Ascending aorta (tissue), 2 donors: ENCODE measurements at regions not wholly inside any gene's neighbourhood (a gene's known extent, or its start where the extent isn't known, plus 50 kb on each side); places are given as distances from the start of the nearest gene placed in this dataset.
"Not testable (repeated sequence)": the region's sequence is repeated elsewhere in the genome, so short reads cannot be mapped to it uniquely, and the experiment has no call there.

ENCODE experiments used
- DNase-seq, 2 donors: peaks; one replicate each; pipeline ENCODE4 v3.0.0-alpha.2; 2019; ENCODE audit warnings: low spot score in 2 of 2
- H3K27ac ChIP-seq, 2 donors: fragments of 200-600 bp; sonication (generic); one replicate each; pipeline ENCODE4 v1.5.1; 2016 to 2017; ENCODE audit warnings: mild to moderate bottlenecking in 1 of 2
- H3K27me3 ChIP-seq: fragments of 200-600 bp; sonication (generic); one replicate; pipeline ENCODE4 v1.5.1; 2017
- H3K36me3 ChIP-seq, 2 donors: fragments of 200-600 bp; sonication (generic); one replicate each; pipeline ENCODE4 v1.5.1; 2016
- H3K4me1 ChIP-seq, 2 donors: fragments of 200-600 bp; sonication (generic); one replicate each; pipeline ENCODE4 v1.5.1; 2016 to 2017; ENCODE audit warnings: mild to moderate bottlenecking in 1 of 2
- H3K4me3 ChIP-seq, 2 donors: fragments of 200-600 bp; sonication (generic); one replicate each; pipeline ENCODE4 v1.5.1; 2016 to 2017; ENCODE audit warnings: mild to moderate bottlenecking in 1 of 2
- H3K9me3 ChIP-seq, 2 donors: fragments of 200-600 bp; sonication (generic); one replicate each; pipeline ENCODE4 v1.5.1; 2016
- CTCF ChIP-seq, 3 experiments: fragments of 200-600 bp in 2 of 3; fragments of 450-650 bp in 1 of 3; sonication (generic) in 2 of 3; IDR thresholded peaks; one replicate each; pipeline ENCODE4 v1.5.1; 2016 to 2019; ENCODE audit warnings: antibody characterized with exemption in 3 of 3, mild to moderate bottlenecking in 1 of 3, moderate library complexity in 1 of 3
- intact Hi-C: fragments of 100-400 bp; cut with DNase I; formaldehyde crosslinking; loops from one replicate; pipeline ENCODE4 v1.15.1; 2023

- peak; percentile 66 to 69 (median 69) for TF ChIP-seq CTCF (IDR thresholded peaks at IDR 0.05)
- no peak for DNase-seq
- Histone ChIP-seq H3K9me3 (no peaks in the 10 kb centered on the region), H3K27ac (no peak overlapping the region), H3K4me1 (peaks cover 0 to 2% of the 10 kb centered on the region in 2 donors), H3K36me3 (no peaks in the 10 kb centered on the region), H3K27me3 (no peaks in the 10 kb centered on the region), H3K4me3 (peak overlapping the region; percentile 84 to 89)
- intact Hi-C loops = loop anchor here (2.0 to 10.0 kb wide), 4 partner anchors 459 to 1770 kb away; partner anchors contain the start of gene IFRD1
Measured at GRCh38 chr7:114081606-114082425, 163.0 kb upstream of the PPP1R3A start.

- H3K27ac ChIP-seq, DNase-seq, intact Hi-C loops, H3K4me3 ChIP-seq, H3K27me3 ChIP-seq, H3K4me1 ChIP-seq, H3K36me3 ChIP-seq, H3K9me3 ChIP-seq: not testable (repeated sequence)
Measured at GRCh38 chr7:114077158-114077524, 158.3 kb upstream of the PPP1R3A start.

GRCh38 chr7:114076392-114077157 is 157.8 kb upstream of the PPP1R3A start:
- H3K36me3 ChIP-seq, DNase-seq, H3K9me3 ChIP-seq, H3K4me3 ChIP-seq, H3K27ac ChIP-seq, H3K27me3 ChIP-seq, H3K4me1 ChIP-seq, intact Hi-C loops: not testable (repeated sequence)

GRCh38 chr7:114073701-114074100 is 154.9 kb upstream of the PPP1R3A start:
- DNase-seq = no peak
- no peaks in the 10 kb centered on the region for H3K27me3 ChIP-seq
- H3K36me3 ChIP-seq = no peaks in the 10 kb centered on the region
- no peaks in the 10 kb centered on the region for H3K4me1 ChIP-seq
- H3K4me3 ChIP-seq = no peak overlapping the region
- H3K9me3 ChIP-seq = no peaks in the 10 kb centered on the region
- intact Hi-C loops = no loop called here
- no peak overlapping the region for H3K27ac ChIP-seq
- TF ChIP-seq CTCF (IDR thresholded peaks at IDR 0.05) = no peak

GRCh38 chr7:114070246-114070645 is 151.4 kb upstream of the PPP1R3A start:
- intact Hi-C loops = no loop called here
- no peaks in the 10 kb centered on the region for H3K9me3 ChIP-seq
- no peak overlapping the region for H3K4me3 ChIP-seq
- H3K36me3 ChIP-seq = no peaks in the 10 kb centered on the region
- no peaks in the 10 kb centered on the region for H3K4me1 ChIP-seq
- DNase-seq = no peak
- no peak overlapping the region for H3K27ac ChIP-seq
- TF ChIP-seq CTCF (IDR thresholded peaks at IDR 0.05) = no peak
- H3K27me3 ChIP-seq = no peaks in the 10 kb centered on the region

- no peak for TF ChIP-seq CTCF (IDR thresholded peaks at IDR 0.05)
- Histone ChIP-seq H3K36me3 (no peaks in the 10 kb centered on the region), H3K9me3 (no peaks in the 10 kb centered on the region), H3K27me3 (no peaks in the 10 kb centered on the region), H3K27ac (no peak overlapping the region), H3K4me3 (no peak overlapping the region), H3K4me1 (no peaks in the 10 kb centered on the region)
- intact Hi-C loops = no loop called here
- no peak for DNase-seq
Measured at GRCh38 chr7:114062810-114063209, 144.0 kb upstream of the PPP1R3A start.
